CD14-positive monocyte (primary cell): ENCODE measurements at regions not wholly inside any gene's neighbourhood (a gene's known extent, or its start where the extent isn't known, plus 50 kb on each side); places are given as distances from the start of the nearest gene placed in this dataset.

Source experiments
- DNase-seq, 3 donors: peaks; one replicate each; pipeline ENCODE4 v3.0.0-alpha.2; 2011 to 2022
- H2AFZ ChIP-seq: 2 replicates; pipeline ENCODE4 v1.6.0; 2012; ENCODE audit warnings: mild to moderate bottlenecking, low read depth, low read length, inconsistent platforms; ENCODE audit not compliant: insufficient read depth, poor library complexity, severe bottlenecking
- H3K27ac ChIP-seq, 2 donors: 1 replicate in 1 of 2; 2 replicates in 1 of 2; pipeline ENCODE4 v1.5.1; 2012 to 2013; ENCODE audit warnings: low read length in 2 of 2, control low read depth in 1 of 2, inconsistent platforms in 1 of 2, low read depth in 1 of 2, mild to moderate bottlenecking in 1 of 2
- H3K27me3 ChIP-seq, 2 donors: one replicate each; pipeline versions ENCODE4 v1.6.0 to v1.6.1; 2011 to 2013; ENCODE audit warnings: low read length in 2 of 2; ENCODE audit not compliant: control insufficient read depth in 2 of 2, insufficient read depth in 2 of 2
- H3K36me3 ChIP-seq, 2 donors: replicated peaks in 1 of 2; 1 replicate in 1 of 2; 2 replicates in 1 of 2; pipeline versions ENCODE4 v1.5.1 to v1.6.1; 2012 to 2013; ENCODE audit warnings: low read length in 2 of 2, control low read depth in 1 of 2, inconsistent platforms in 1 of 2, mild to moderate bottlenecking in 1 of 2; ENCODE audit not compliant: insufficient read depth in 2 of 2, control insufficient read depth in 1 of 2
- H3K4me1 ChIP-seq, 2 donors: 1 replicate in 1 of 2; 2 replicates in 1 of 2; pipeline versions ENCODE4 v1.5.1 to v1.6.1; 2012 to 2013; ENCODE audit warnings: low read length in 2 of 2, control low read depth in 1 of 2, inconsistent platforms in 1 of 2, mild to moderate bottlenecking in 1 of 2, moderate library complexity in 1 of 2; ENCODE audit not compliant: insufficient read depth in 2 of 2, control insufficient read depth in 1 of 2
- H3K4me2 ChIP-seq: replicated peaks from 2 replicates; pipeline ENCODE3; 2012; ENCODE audit warnings: low read length, moderate library complexity, mild to moderate bottlenecking; ENCODE audit not compliant: poor library complexity, severe bottlenecking; ENCODE audit errors: extremely low read depth
- H3K4me3 ChIP-seq, 3 experiments: fragments of 200-600 bp in 1 of 3; sonication (generic) in 1 of 3; replicated peaks in 1 of 3; 1 replicate in 2 of 3; 2 replicates in 1 of 3; pipeline ENCODE4 v1.5.1; 2011 to 2013; ENCODE audit warnings: low read length in 3 of 3, mild to moderate bottlenecking in 3 of 3, control low read depth in 2 of 3, low read depth in 2 of 3, inconsistent platforms in 1 of 3, moderate library complexity in 1 of 3
- H3K79me2 ChIP-seq: 2 replicates; pipeline ENCODE4 v1.6.0; 2012; ENCODE audit warnings: mild to moderate bottlenecking, control low read depth, inconsistent platforms, low read length, moderate library complexity; ENCODE audit not compliant: insufficient read depth
- H3K9ac ChIP-seq: 2 replicates; pipeline ENCODE4 v1.6.0; 2017; ENCODE audit warnings: low read length, mild to moderate bottlenecking; ENCODE audit not compliant: insufficient read depth, poor library complexity, severe bottlenecking
- H3K9me3 ChIP-seq, 2 donors: replicated peaks in 1 of 2; 1 replicate in 1 of 2; 2 replicates in 1 of 2; pipeline versions ENCODE4 v1.5.1 to v1.6.1; 2012 to 2013; ENCODE audit warnings: low read length in 2 of 2, control low read depth in 1 of 2; ENCODE audit not compliant: control insufficient read depth in 1 of 2, insufficient read depth in 1 of 2
- H4K20me1 ChIP-seq: 2 replicates; pipeline ENCODE4 v1.6.0; 2012; ENCODE audit warnings: mild to moderate bottlenecking, low read length, control low read depth, moderate library complexity; ENCODE audit not compliant: insufficient read depth
- H3K27ac Mint-ChIP-seq, 7 donors: one replicate each; pipeline ENCODE4 v1.8.0; 2020; ENCODE audit warnings: mild to moderate bottlenecking in 7 of 7, mixed read lengths in 7 of 7, moderate library complexity in 6 of 7, inconsistent platforms in 2 of 7
- H3K27me3 Mint-ChIP-seq, 3 donors: one replicate each; pipeline ENCODE4 v1.8.0; 2021 to 2022; ENCODE audit warnings: low read depth in 3 of 3, mild to moderate bottlenecking in 3 of 3, mixed read lengths in 3 of 3, moderate library complexity in 3 of 3, inconsistent platforms in 1 of 3
- H3K36me3 Mint-ChIP-seq, 2 donors: one replicate each; pipeline ENCODE4 v1.8.0; 2020; ENCODE audit warnings: mixed read lengths in 2 of 2, inconsistent platforms in 1 of 2, mild to moderate bottlenecking in 1 of 2
- H3K4me1 Mint-ChIP-seq: one replicate; pipeline ENCODE4 v1.8.0; 2020; ENCODE audit warnings: mild to moderate bottlenecking, mixed read lengths
- H3K4me3 Mint-ChIP-seq, 2 donors: one replicate each; pipeline ENCODE4 v1.8.0; 2020; ENCODE audit warnings: mild to moderate bottlenecking in 2 of 2, mixed read lengths in 2 of 2, moderate library complexity in 1 of 2
- H3K9me3 Mint-ChIP-seq, 7 donors: one replicate each; pipeline ENCODE4 v1.8.0; 2020 to 2022; ENCODE audit warnings: mixed read lengths in 7 of 7, mild to moderate bottlenecking in 6 of 7, moderate library complexity in 6 of 7, inconsistent platforms in 2 of 7
- CTCF ChIP-seq: fragments of 200-600 bp; IDR thresholded peaks from one replicate; pipeline ENCODE4 v1.8.0; 2022; ENCODE audit warnings: antibody characterized with exemption, mild to moderate bottlenecking
- WGBS: methylation state at CpG from one replicate; pipeline ENCODE4 v1.1.5; 2013; ENCODE audit warnings: missing lambda C conversion rate; ENCODE audit not compliant: insufficient coverage; 5-methylcytosine and 5-hydroxymethylcytosine counted together
- intact Hi-C, 2 donors: fragments of 100-400 bp; cut with micrococcal nuclease; formaldehyde crosslinking; loops; one replicate each; pipeline versions ENCODE4 v1.15.0 to v1.15.1; 2023

- intact Hi-C loops = no loop called here
- Histone ChIP-seq H3K27me3 (no peaks in the 10 kb centered on the region), H3K27ac (no peak overlapping the region), H3K4me3 (no peak overlapping the region), H3K9me3 (no peaks in the 10 kb centered on the region), H3K79me2 (no peaks in the 10 kb centered on the region), H3K9ac (no peak overlapping the region), H2AFZ (no peak overlapping the region), H3K4me1 (no peaks in the 10 kb centered on the region), H4K20me1 (no peaks in the 10 kb centered on the region), H3K4me2 (no peak overlapping the region), H3K36me3 (no peaks in the 10 kb centered on the region)
- no peaks in the 10 kb centered on the region for H3K27me3 Mint-ChIP-seq
- no peak overlapping the region for H3K27ac Mint-ChIP-seq
- no peaks in the 10 kb centered on the region for H3K4me1 Mint-ChIP-seq
- H3K36me3 Mint-ChIP-seq = no peaks in the 10 kb centered on the region
- no CpG with 5 or more reads among the region's 1 CpG for WGBS
- H3K4me3 Mint-ChIP-seq = no peak overlapping the region
- H3K9me3 Mint-ChIP-seq = peaks cover 2 to 18% (median 13%) of the 10 kb centered on the region in 7 donors
- no peak for TF ChIP-seq CTCF
- DNase-seq = no peak
Observed at GRCh38 chr21:15986277-15986676, 256.5 kb downstream of the USP25 start.

GRCh38 chr21:15992171-15992570, 262.4 kb downstream of the USP25 start:
- Mint-ChIP-seq H3K27ac (no peak overlapping the region), H3K27me3 (no peaks in the 10 kb centered on the region), H3K4me1 (no peaks in the 10 kb centered on the region), H3K9me3 (peaks cover 0 to 3% (median 0%) of the 10 kb centered on the region in 7 donors), H3K4me3 (no peak overlapping the region), H3K36me3 (no peaks in the 10 kb centered on the region)
- no peaks in the 10 kb centered on the region for H3K9me3 ChIP-seq
- intact Hi-C loops = no loop called here
- H4K20me1 ChIP-seq = no peaks in the 10 kb centered on the region
- no peak overlapping the region for H3K9ac ChIP-seq
- no peak overlapping the region for H2AFZ ChIP-seq
- DNase-seq = no peak
- no peak overlapping the region for H3K4me3 ChIP-seq
- no peak for TF ChIP-seq CTCF
- H3K4me2 ChIP-seq = no peak overlapping the region
- WGBS = no CpG with 5 or more reads among the region's 1 CpG
- no peaks in the 10 kb centered on the region for H3K4me1 ChIP-seq
- H3K27me3 ChIP-seq = no peaks in the 10 kb centered on the region
- no peaks in the 10 kb centered on the region for H3K36me3 ChIP-seq
- no peaks in the 10 kb centered on the region for H3K79me2 ChIP-seq
- no peak overlapping the region for H3K27ac ChIP-seq
